ENCODE measurements at regions not wholly inside any gene's neighbourhood (a gene's known extent, or its start where the extent isn't known, plus 50 kb on each side); places are given as distances from the start of the nearest gene placed in this dataset.

GRCh38 chr1:38332649-38333310 lies 286.2 kb upstream of the POU3F1 start:
- TF ChIP-seq EZH2 (IDR thresholded peaks at IDR 0.05; ENCODE audit: low read length, missing control alignments) (no peak), CTCF (conservative IDR thresholded peaks at IDR 0.05 in 1 of 2, IDR thresholded peaks at IDR 0.05 in 1 of 2; ENCODE audit: low read depth in 1 of 2, low read length in 2 of 2) (no peak)

Data from fibroblast of lung (primary cell).